ENCODE measurements at regions not wholly inside any gene's neighbourhood (a gene's known extent, or its start where the extent isn't known, plus 50 kb on each side); places are given as distances from the start of the nearest gene placed in this dataset.

DNA sequence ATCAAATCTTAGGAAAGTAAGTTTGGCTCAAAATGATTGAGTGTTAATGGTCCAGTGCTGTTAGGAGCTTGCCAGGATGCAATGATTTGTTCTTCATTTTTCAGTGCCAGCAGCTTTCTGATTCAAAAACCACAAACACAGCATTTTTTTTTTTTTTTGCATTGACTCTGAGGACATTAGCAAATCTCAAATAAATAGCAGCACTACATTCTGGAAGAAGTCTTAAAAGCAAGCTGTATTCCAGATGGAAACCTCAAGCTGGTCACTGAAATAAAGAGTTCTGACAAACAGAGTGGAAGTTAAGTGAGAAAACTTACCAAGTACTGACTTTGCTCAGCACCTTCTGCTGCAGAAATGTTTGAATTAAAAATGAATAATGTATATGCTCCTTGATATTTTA, 1653.1 kb upstream of the CDH9 start:
- Histone ChIP-seq H3K79me2 (ENCODE audit: control insufficient read depth, insufficient read depth, low read length) (no peaks in the 10 kb centered on the region), H3K9ac (replicated peaks; ENCODE audit: extremely low read depth, insufficient read depth, low read length) (no peak overlapping the region), H3K4me2 (ENCODE audit: insufficient read depth, low read length) (no peak overlapping the region), H3K4me1 (ENCODE audit: control insufficient read depth, extremely low read depth, insufficient read depth, low read length) (no peaks in the 10 kb centered on the region), H3K27ac (ENCODE audit: insufficient read depth, low read depth, low read length) (no peak overlapping the region), H2AFZ (ENCODE audit: low read depth, low read length) (no peak overlapping the region), H3K4me3 (replicated peaks in 1 of 3; ENCODE audit: insufficient read depth in 1 of 3, low read depth in 1 of 3, low read length in 3 of 3) (no peak overlapping the region), H3K9me1 (replicated peaks; ENCODE audit: control insufficient read depth, extremely low read depth, insufficient read depth, low read length) (no peaks in the 10 kb centered on the region), H3K36me3 (ENCODE audit: control insufficient read depth in 2 of 2, extremely low read depth in 1 of 2, insufficient read depth in 2 of 2, low read length in 2 of 2) (no peaks in the 10 kb centered on the region), H3K27me3 (ENCODE audit: control insufficient read depth in 2 of 2, insufficient read depth in 2 of 2, low read length in 2 of 2) (no peaks in the 10 kb centered on the region), H4K20me1 (replicated peaks; ENCODE audit: control insufficient read depth, extremely low read depth, insufficient read depth, low read length) (no peaks in the 10 kb centered on the region), H3K9me3 (replicated peaks; ENCODE audit: control insufficient read depth, insufficient read depth, low read length) (no peaks in the 10 kb centered on the region)
- FAIRE-seq (no peak), DNase-seq (ENCODE audit: low read depth, low spot score) (no peak)
- TF ChIP-seq, protein P1, sequence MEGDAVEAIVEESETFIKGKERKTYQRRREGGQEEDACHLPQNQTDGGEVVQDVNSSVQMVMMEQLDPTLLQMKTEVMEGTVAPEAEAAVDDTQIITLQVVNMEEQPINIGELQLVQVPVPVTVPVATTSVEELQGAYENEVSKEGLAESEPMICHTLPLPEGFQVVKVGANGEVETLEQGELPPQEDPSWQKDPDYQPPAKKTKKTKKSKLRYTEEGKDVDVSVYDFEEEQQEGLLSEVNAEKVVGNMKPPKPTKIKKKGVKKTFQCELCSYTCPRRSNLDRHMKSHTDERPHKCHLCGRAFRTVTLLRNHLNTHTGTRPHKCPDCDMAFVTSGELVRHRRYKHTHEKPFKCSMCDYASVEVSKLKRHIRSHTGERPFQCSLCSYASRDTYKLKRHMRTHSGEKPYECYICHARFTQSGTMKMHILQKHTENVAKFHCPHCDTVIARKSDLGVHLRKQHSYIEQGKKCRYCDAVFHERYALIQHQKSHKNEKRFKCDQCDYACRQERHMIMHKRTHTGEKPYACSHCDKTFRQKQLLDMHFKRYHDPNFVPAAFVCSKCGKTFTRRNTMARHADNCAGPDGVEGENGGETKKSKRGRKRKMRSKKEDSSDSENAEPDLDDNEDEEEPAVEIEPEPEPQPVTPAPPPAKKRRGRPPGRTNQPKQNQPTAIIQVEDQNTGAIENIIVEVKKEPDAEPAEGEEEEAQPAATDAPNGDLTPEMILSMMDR (IDR thresholded peaks at IDR 0.05; ENCODE audit: extremely low read depth in 1 of 2, insufficient read depth in 1 of 2, low read depth in 1 of 2, low read length in 2 of 2): no peak
- ChIA-PET POLR2A (no interaction called here), CTCF (no interaction called here)
- intact Hi-C loops (cut with micrococcal nuclease) (no loop called here), dilution Hi-C loops (cut with MboI; ENCODE audit: extremely low pct_ligation_motif_present, low sequenced_read_pairs) (no loop called here)
- BruUV-seq (replicated peaks): no TSS peak

DNA sequence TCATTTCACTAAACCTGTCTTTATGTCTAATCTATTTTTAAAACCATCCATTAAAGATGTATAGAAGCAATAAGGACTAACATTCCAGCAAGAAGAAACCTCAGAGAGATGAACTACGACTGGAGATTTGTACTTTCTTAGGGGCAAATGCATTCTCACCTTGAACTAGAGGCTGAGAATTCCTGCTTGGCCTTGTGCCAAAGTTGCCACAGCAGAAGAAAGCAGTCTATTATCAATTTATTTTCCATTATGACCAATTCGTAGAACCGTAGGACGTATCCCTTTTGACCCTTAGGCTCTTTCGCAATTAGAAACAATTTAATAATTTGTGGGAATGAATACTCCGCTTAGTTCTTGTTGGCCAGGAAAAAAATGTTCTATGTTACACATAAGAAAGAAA, 1647.4 kb upstream of the CDH9 start:
- no peaks in the 10 kb centered on the region for H3K9me3 ChIP-seq (replicated peaks; ENCODE audit: control insufficient read depth, insufficient read depth, low read length)
- H3K9ac ChIP-seq (replicated peaks; ENCODE audit: extremely low read depth, insufficient read depth, low read length): no peak overlapping the region
- dilution Hi-C loops (cut with MboI; ENCODE audit: extremely low pct_ligation_motif_present, low sequenced_read_pairs) (no loop called here), intact Hi-C loops (cut with micrococcal nuclease) (no loop called here)
- H3K27me3 ChIP-seq (ENCODE audit: control insufficient read depth in 2 of 2, insufficient read depth in 2 of 2, low read length in 2 of 2): no peaks in the 10 kb centered on the region
- H2AFZ ChIP-seq (ENCODE audit: low read depth, low read length): no peak overlapping the region
- H3K4me2 ChIP-seq (ENCODE audit: insufficient read depth, low read length): no peak overlapping the region
- H3K27ac ChIP-seq (ENCODE audit: insufficient read depth, low read depth, low read length): no peak overlapping the region
- no peak for FAIRE-seq
- ChIA-PET POLR2A (no interaction called here), CTCF (interaction anchor here (1.1 kb wide), 1 partner anchor 11 kb away, joined by 3 read pairs; no protein-coding TSS in a partner anchor)
- no peaks in the 10 kb centered on the region for H3K79me2 ChIP-seq (ENCODE audit: control insufficient read depth, insufficient read depth, low read length)
- no peak for TF ChIP-seq MYC (IDR thresholded peaks at IDR 0.05; ENCODE audit: low read depth, low read length)
- TF ChIP-seq GATA2 (IDR thresholded peaks at IDR 0.05; ENCODE audit: insufficient read depth, insufficient read length, low read depth, low read length): no peak
- no peak for TF ChIP-seq JUN (IDR thresholded peaks at IDR 0.05; ENCODE audit: borderline replicate concordance, insufficient read depth, insufficient read length, low read depth)
- TF ChIP-seq FOS (IDR thresholded peaks at IDR 0.05; ENCODE audit: borderline replicate concordance, insufficient read depth, low read length): no peak
- TF ChIP-seq, protein P2, sequence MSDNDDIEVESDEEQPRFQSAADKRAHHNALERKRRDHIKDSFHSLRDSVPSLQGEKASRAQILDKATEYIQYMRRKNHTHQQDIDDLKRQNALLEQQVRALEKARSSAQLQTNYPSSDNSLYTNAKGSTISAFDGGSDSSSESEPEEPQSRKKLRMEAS (IDR thresholded peaks at IDR 0.05; ENCODE audit: insufficient read depth, insufficient read length): no peak
- no peak for TF ChIP-seq POLR2A (IDR thresholded peaks at IDR 0.05; ENCODE audit: low read depth, low read length)
- TF ChIP-seq, protein P1 (IDR thresholded peaks at IDR 0.05; ENCODE audit: extremely low read depth in 1 of 2, insufficient read depth in 1 of 2, low read depth in 1 of 2, low read length in 2 of 2): no peak
- TF ChIP-seq POLR2AphosphoS5 (IDR thresholded peaks at IDR 0.05; ENCODE audit: insufficient read depth, low read depth, low read length): no peak
- TF ChIP-seq EZH2 (IDR thresholded peaks at IDR 0.05; ENCODE audit: borderline replicate concordance, low read depth, low read length, severe bottlenecking): no peak
- no peak for DNase-seq (ENCODE audit: low read depth, low spot score)
- H3K9me1 ChIP-seq (replicated peaks; ENCODE audit: control insufficient read depth, extremely low read depth, insufficient read depth, low read length): no peaks in the 10 kb centered on the region
- BruUV-seq (replicated peaks): no TSS peak
- H3K36me3 ChIP-seq (ENCODE audit: control insufficient read depth in 2 of 2, extremely low read depth in 1 of 2, insufficient read depth in 2 of 2, low read length in 2 of 2): no peaks in the 10 kb centered on the region
- H3K4me3 ChIP-seq (replicated peaks in 1 of 3; ENCODE audit: insufficient read depth in 1 of 3, low read depth in 1 of 3, low read length in 3 of 3): no peak overlapping the region
- H3K4me1 ChIP-seq (ENCODE audit: control insufficient read depth, extremely low read depth, insufficient read depth, low read length): no peaks in the 10 kb centered on the region
- no peaks in the 10 kb centered on the region for H4K20me1 ChIP-seq (replicated peaks; ENCODE audit: control insufficient read depth, extremely low read depth, insufficient read depth, low read length)

Measured in endothelial cell of umbilical vein (primary cell).